GM19395 (cell line): ENCODE measurements at regions not wholly inside any gene's neighbourhood (a gene's known extent, or its start where the extent isn't known, plus 50 kb on each side); places are given as distances from the start of the nearest gene placed in this dataset.
"Not testable (repeated sequence)": the region's sequence is repeated elsewhere in the genome, so short reads cannot be mapped to it uniquely, and the experiment has no call there.

Experiments used
- ATAC-seq: cut with Tn5 transposase; IDR thresholded peaks from one replicate; pipeline ENCODE4 v1.9.1; 2021; ENCODE audit warnings: mild to moderate bottlenecking, moderate library complexity; ENCODE audit not compliant: unreplicated experiment

DNA sequence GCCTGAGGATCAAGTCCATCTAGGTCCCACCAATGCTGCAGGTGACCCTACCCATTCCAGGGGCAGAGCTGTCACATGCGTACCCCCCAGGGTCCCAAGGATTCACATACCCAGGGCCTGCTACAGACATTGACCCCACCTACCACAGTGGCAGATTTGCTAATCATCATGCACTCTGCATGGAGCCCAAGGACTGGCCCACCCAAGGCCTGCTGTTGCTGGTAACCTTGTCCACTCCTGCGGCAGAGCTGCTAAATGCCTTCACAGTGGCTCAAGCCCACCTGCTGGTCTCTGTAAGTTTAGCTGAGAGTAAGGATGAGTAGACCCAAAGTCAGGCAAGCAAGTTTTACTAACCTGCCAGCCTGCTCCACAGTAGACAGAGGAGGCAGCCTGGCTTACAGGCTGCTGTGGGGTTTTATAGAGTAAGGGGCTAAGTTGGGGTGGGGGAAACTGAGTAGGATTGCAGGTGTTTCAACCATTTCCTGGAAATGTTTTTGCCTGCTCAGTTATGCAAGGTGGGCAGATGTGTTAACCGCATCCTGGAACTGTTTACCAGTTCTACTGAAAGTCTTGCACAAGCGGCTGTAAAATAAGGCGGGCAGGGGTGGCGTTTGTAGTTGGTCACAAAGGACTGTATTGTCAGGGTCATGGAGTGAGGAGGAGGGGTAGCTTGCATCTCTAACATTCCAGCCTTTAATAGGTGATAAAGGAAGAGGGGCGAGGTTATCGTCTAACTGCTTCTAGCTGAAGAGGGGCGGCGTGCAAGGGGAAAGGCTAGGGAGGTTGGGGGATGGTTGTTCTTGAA is 2163.5 kb upstream of the WWC1 start:
- no peak for ATAC-seq

DNA sequence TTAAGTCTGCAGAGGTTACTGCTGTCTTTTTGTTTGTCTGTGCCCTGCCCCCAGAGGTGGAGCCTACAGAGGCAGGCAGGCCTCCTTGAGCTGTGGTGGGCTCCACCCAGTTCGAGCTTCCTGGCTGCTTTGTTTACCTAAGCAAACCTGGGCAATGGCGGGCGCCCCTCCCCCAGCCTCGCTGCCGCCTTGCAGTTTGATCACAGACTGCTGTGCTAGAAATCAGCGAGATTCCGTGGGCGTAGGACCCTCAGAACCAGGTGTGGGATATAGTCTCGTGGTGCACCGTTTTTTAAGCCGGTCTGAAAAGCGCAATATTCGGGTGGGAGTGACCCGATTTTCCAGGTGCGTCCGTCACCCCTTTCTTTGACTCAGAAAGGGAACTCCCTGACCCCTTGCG is 2146.3 kb upstream of the WWC1 start:
- ATAC-seq, result not testable (repeated sequence)

DNA sequence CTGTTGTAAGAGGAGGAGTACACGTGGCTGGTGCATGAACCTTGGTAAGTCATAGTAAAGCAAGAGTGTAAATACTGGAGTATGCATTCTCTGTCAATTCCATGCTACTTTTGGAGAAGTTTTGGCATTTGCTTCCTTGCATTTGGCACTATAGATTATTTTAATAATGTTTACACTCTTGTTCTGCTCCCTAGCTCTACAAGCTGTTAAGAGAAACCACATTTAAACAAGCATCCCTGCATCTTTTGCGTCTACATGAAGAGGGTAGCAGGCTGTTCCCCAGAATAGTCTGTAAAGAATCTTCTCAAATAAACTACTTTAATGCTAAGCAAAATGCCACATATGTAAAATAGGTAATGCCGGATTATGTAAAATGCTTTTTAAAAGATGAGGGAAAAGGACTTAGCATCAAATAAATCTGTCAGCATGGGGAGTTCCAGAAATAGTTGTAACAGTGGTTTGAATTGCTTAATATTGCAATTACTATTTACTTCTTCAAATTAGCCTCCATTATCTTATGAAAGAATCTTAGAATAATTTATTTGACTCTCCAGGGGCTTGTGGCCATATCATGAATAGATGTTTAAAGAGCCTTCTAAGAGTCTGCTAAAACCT is 2127.3 kb upstream of the WWC1 start:
- ATAC-seq, result no peak

DNA sequence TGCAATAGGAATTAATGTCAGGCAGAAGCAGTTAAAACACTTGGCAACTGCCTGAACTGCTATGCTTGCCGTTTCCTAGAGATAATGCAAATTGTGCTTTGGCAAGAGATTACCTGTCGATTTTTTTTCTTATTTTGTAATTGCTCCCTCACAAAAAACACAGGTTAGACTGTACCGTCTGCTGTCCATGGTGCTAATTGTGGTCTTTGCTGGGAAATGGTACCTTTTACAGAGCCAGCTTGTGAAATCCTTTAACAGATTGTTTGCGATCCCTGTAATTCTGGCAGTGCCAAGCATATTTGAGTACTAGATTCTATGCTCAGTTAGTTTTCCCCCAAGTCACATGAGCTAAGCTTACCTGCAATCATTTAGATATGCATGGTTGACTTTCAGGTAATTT is 2125.8 kb upstream of the WWC1 start:
- ATAC-seq, result no peak

DNA sequence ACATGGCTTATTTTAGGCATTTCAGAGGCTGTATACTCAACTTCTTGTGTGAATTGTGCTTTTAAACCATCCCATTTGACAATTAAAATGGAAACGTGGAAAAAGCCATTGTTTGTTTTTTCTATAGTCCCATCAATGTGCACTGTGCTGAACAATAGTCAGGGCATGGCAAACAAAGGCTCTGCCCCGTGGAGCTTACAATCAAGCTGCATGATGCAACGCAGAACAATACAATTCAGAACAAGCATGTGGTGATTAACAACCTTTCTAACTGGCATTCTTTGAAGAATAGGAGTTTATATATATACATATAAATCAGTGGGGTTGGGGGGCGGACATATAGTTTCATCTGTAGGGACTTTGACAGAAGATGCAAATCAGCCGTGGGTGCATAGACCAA is 2125.4 kb upstream of the WWC1 start:
- ATAC-seq, result no peak

DNA sequence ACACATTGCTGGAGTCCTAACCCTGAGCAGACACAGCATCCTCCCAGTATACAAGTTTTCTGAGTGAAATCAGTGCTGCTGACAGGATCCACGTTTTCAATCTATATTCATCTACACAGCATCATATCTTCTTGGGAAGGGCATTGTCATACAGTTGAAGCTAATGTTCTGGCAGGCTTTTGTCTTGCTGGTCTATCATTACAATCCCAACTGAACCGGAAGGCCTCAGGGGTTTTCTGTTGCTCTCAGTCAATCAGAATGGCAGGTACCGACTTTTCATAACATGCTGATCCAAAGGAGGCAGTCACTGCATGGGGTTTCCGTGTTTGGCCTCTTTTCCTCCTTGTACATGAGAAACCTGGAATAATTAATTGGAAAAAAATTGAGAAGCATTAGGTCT is 2118.8 kb upstream of the WWC1 start:
- no peak for ATAC-seq

DNA sequence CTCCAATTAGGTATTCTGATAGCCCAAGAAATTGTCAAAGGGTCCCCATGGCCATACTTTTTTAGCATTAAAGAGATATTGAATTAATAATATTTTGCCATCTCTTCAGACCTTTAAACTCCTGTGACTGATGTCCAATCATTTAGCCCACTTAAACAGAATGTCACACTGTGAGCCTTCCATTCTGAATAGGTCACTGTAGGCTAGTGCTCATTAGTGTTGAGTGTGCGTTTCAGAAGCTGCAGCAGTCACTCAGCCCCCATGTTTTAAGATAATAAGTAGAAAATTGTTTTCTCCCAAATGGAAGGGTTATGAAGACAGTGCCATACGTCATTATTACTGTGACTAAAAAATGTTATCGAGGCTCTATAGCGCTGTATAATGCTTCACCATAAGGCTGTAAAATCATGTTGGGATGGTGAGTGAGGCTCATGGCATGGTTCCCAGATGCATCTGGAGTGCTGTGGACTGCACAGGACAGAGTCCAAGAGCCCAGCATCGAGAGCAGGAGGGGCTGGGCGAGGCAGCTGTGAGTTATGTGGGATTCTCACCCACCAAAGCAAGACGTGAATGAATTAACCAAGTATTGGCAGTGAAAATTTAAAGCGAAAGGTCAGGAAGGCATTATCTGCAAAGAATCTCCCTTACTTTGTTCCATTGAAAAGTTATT is 2112.9 kb upstream of the WWC1 start:
- no peak for ATAC-seq

DNA sequence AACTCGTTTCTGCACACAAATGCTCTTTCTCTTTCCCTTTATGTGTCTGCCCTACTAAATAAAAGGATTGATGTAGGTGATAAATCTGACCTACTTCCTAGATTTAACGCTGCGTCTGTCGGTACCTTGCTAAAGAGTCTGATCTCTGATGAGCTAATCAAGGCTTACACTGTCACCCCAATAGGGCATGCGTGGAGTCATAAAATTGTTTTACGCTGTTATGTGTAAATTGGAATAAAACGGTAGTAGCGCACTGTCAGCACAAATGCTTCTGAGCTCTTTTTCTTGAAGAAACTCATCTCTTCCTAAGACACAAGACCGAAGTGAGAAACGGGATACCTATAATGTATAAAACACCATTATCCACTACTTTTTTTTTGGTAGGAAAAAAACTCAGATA is 2106.3 kb upstream of the WWC1 start:
- ATAC-seq, result no peak

DNA sequence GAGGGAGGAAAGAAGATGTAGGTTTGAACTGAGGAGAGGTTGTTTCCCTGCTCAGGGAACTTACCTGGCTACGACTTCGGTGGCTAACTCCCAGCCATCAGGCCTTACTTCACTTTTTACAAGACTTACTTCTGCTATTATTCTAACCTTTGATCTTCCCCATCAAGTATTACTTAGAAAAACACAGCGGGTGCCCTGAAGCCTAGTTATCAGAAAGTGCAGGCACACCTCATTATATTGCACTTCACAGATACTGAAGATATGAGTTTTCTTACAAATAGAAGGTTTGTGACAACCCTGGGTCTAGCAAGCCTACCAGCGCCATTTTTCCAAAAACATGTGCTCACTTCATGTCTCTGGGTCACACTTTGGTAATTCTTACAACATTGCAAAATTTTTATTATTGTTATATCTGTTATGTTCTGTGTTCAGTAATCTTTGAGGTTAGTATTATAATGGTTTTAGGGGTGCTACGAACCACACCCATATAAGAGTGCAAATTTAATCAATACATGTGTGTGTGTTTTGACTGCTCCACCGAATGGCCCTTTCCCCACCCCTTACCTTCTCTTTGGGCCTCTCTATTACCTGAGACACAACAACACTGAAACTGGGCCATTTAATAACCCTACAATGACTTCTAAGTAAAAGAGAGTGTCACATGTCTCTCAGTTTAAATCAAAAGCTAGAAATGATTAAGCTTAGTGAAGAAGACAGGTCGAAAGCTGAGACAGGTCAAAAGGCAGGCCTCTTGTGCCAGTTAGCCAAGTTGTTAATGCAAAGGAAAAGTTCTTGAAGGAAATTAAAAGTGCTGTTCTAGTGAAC is 2102.7 kb upstream of the WWC1 start:
- ATAC-seq, result no peak

DNA sequence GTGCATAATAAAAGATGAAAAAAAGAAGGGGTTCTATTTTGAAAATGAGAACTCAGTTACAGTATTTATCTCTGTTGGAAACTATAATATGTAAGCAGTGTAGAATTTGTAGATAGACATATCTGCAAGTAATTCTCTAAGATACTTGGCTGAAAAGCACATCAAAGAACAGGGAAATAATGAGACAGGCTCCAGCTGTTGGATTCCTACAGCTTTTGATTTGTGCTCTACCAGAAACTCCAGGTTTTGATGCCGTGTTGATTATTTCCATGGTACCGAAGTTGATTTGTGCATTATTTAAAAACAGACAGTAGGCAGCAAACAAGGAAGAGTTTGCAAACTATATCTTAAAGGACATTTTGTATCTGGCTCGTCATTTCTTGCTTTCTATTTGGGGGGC is 2098.7 kb upstream of the WWC1 start:
- no peak for ATAC-seq

DNA sequence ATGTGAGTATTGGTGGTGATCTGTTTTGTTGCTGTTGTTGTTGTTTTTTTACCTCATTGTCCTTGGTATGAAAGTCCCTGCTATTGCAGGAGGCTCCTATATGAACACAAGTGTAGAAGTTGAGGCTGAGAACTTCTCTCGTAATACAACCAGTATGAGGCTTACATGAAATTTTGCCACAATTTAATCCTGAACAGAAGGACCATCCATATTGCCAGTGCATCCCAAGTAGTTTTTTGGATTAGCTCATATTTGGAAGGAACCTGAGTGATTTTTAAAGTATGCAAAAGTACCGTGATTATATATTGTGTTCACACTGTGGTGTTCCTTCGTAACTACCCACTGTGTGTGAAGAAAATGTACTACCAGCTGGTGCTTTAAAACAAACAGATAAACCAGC is 2095.5 kb upstream of the WWC1 start:
- ATAC-seq, result no peak

DNA sequence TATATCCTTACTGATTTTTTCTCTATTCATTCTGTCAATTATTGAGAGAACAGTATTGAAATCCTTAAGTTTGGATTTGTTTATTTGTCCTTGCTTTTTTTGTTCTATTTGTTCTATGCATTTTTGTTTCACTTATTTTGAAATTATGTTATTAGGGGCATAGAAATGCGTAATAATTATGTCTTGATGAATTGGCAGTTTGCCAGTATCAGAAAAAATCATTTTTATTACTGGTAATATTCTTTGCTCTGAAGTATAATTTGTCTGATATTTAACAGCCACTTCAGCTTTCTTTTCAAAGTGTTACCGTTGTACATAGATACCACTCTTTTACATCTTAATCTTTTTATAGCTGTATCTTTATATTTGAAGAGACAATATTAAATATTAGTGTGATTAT is 2090.9 kb upstream of the WWC1 start:
- no peak for ATAC-seq

DNA sequence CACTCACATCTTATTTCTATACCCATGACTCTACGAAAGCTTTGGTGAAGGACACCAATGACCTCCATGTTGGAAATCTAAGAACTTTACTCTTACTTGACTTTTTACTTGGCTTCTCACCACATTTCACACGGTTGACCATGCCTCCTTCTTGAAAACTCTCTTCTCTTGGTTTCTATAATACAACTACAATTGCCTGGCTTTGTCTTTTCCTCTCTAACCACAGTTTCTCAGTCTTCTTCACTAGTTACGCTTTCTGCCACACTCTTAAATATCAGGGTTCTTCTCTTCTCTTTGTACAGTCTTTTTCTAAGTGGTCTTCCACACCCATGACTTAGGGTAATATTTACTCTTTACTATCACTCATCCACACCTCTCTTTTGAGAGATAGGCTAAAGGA is 2079.8 kb upstream of the WWC1 start:
- no peak for ATAC-seq

DNA sequence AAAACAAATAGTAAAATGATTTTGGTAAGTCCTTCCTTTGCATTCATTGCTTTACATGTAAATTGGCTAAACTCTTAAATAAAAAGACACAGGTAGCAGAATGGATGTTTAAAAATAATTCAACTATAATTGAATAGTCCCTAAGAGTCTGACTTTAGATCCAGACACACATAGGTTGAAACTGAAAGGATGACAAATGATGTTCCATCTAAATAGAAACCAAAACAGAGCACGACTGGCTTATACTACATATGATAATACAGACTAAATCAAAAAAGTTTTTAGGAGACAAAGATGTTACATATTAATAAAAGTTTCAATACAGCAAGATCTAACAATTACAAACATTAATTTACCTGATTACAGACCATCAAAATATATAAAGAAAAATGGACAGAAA is 2055.1 kb upstream of the WWC1 start:
- no peak for ATAC-seq

DNA sequence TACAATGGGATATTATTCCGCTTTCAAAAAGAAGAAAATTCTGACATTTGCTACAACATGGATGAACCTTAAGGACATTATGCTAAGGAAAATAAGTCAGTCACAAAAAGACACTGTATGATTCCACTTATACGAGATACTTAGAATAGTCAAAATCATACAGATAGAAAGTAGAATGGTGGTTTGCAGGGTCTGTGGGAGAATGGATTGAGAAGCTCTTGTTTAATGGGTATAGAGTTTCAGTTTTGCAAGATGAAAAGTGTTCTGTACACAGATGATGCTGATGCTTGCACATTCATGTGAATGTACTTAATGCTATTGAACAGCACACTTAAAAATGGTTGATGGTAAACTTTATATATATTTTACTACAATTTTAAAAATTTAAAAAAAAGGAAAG is 2050.7 kb upstream of the WWC1 start:
- no peak for ATAC-seq

DNA sequence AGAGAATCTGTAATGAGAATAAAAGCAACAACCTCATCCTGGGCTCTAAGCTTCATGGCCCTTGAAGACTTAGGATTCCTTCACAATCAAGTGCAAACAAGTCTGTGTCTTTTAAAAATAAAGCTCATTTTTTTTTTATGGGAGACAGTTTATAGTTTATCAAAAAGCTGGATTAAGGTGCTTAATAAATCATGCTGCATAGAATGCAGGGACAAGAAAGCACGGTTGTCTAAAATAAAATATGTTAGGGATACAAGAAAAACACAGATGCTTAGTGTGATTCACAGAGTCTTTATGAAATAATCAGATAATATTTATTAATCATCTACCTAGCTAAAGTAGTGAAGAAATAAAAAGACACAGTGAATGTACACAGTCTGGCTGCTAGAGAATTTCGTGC is 2045.9 kb upstream of the WWC1 start:
- ATAC-seq, result no peak

DNA sequence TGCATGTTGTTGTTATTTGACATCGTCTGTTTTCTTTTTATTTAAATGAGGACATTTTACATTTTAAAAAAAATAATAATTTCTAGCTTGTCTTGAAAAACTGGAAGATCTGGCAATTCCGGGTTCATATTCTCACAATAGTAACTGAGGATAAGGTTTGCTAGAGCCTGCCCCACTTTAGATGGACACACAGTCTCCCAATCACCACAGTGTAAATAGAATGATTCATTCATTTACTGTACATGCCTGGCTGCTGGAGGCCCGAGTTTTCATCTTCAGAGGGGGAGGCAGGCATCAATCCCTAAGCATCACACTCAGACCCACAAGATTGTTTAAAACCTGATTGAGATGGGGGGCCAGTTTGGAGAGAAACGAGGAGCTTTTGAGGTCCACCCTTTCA is 2039.7 kb upstream of the WWC1 start:
- no peak for ATAC-seq

DNA sequence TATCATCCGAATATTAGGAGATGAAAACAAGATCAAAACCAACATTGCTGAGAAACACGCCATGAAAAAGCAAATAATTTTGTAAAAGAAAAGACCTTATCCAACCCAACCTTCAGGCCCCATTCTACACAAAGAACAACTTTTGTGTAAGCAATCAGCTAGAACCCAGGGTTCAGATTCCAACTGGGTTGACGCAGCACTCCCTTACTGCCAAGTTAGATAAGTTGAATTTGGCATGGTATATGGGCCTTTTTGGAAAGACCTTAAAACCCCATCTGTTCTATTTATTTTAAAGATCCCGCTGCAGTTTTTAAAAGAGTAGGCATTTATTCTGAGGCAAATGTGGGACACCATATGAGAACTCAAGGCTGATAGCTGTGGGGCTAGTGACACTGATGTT is 2033.8 kb upstream of the WWC1 start:
- ATAC-seq, result no peak

DNA sequence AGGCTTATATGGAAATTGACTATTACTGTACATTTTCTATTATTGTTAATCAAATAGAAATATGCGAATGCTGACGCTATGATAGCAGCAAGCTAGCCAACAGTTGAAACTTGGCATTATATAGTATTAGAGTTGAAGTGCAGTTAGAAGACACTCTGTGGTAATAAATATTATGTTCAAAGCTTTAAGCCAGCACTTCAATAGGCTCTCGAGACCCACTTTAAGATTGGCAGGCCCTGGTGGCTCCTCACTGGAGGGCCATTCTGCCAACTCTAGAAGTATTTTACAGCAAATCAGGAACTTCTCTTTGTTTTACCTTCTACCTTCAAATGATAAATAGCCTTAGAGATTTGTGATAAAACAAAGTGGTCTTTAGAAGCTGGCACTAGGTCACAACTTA is 2029.0 kb upstream of the WWC1 start:
- ATAC-seq, result no peak

DNA sequence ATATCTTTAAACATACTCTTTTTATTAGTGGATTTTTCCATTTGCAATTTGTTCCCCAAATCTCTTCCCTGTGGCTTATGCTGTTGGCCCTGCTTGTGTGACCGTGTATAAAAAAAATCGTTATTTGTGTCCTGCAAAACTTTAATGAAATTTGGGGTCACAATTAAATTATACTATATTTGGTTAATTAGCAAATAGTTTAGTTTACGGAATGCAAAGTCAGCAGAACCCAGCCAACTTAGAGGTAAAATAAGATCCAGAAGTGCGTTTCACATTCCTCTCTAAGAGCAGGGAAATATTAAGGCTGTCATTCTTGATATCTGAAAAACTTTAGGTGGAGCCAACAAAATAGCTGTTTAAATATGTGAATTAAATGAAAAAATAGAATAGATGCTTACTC is 2023.5 kb upstream of the WWC1 start:
- no peak for ATAC-seq

DNA sequence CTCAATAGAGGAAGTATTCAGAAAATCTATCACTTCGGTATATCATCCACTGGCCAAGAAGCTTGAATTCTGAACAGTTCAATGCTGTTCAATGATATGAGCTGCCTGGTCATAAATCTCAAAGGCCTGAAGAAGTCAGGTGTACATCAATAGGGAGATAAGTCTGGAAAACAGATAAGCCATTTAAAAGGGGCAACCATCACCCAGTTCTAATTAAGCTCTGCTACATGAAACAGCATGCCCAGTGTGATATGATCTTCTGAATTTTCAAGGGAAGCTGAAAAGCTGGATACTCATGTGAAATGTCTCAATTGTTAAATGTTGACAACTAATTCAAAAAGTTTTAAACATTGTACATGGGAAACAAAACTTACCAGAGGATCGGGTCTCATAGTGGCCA is 2020.7 kb upstream of the WWC1 start:
- no peak for ATAC-seq
